Heart right ventricle (tissue), 16 donors: ENCODE measurements at regions not wholly inside any gene's neighbourhood (a gene's known extent, or its start where the extent isn't known, plus 50 kb on each side); places are given as distances from the start of the nearest gene placed in this dataset.

Experiments used
- ATAC-seq, 8 donors: fragments of 200-7000 bp; cut with Tn5 transposase; one replicate each; pipeline ENCODE4 v1.9.1; 2020; ENCODE audit warnings: mild to moderate bottlenecking in 8 of 8, moderate library complexity in 8 of 8, moderate number of reproducible peaks in 1 of 8
- DNase-seq, 2 donors: peaks; one replicate each; pipeline ENCODE4 v3.0.0-alpha.2; 2020
- H3K27ac ChIP-seq, 10 donors: fragments of 200-600 bp; sonication (generic) in 2 of 10; one replicate each; pipeline versions ENCODE4 v1.5.0 to v1.8.0; 2020 to 2022; ENCODE audit warnings: mild to moderate bottlenecking in 3 of 10
- H3K27me3 ChIP-seq, 7 donors: fragments of 200-600 bp; one replicate each; pipeline ENCODE4 v1.8.0; 2021 to 2022; ENCODE audit warnings: mild to moderate bottlenecking in 2 of 7
- H3K36me3 ChIP-seq, 9 donors: fragments of 200-600 bp; sonication (generic) in 1 of 9; one replicate each; pipeline versions ENCODE4 v1.5.0 to v1.8.0; 2020 to 2022; ENCODE audit warnings: mild to moderate bottlenecking in 2 of 9
- H3K4me1 ChIP-seq, 9 donors: fragments of 200-600 bp; sonication (generic) in 1 of 9; one replicate each; pipeline versions ENCODE4 v1.5.0 to v1.8.0; 2020 to 2022; ENCODE audit warnings: mild to moderate bottlenecking in 4 of 9
- H3K4me3 ChIP-seq, 10 donors: fragments of 200-600 bp; sonication (generic) in 2 of 10; one replicate each; pipeline versions ENCODE4 v1.5.0 to v1.8.0; 2020 to 2022; ENCODE audit warnings: mild to moderate bottlenecking in 7 of 10, moderate library complexity in 2 of 10
- H3K9me3 ChIP-seq, 11 donors: fragments of 200-600 bp in 10 of 11; sonication (generic) in 2 of 11; one replicate each; pipeline versions ENCODE4 v1.5.0 to v1.8.0; 2013 to 2022; ENCODE audit warnings: mild to moderate bottlenecking in 2 of 11, control low read depth in 1 of 11, moderate library complexity in 1 of 11
- CTCF ChIP-seq, 9 donors: fragments of 200-600 bp; sonication (generic) in 2 of 9; IDR thresholded peaks; one replicate each; pipeline versions ENCODE4 v1.5.0 to v1.8.0; 2021 to 2022; ENCODE audit warnings: antibody characterized with exemption in 9 of 9, mild to moderate bottlenecking in 5 of 9, moderate library complexity in 1 of 9
- WGBS, 2 donors: extraction: QIAGEN DNeasy Blood & Tissue Kit; methylation state at CpG; one replicate each; pipeline ENCODE4 v1.1.7; 2013; ENCODE audit warnings: inconsistent platforms in 1 of 2; 5-methylcytosine and 5-hydroxymethylcytosine counted together
- intact Hi-C, 10 donors: fragments of 100-400 bp; cut with DNase I; formaldehyde crosslinking; loops; one replicate each; pipeline versions ENCODE4 v1.11.1 to v1.14.2; 2022
- donor health status: Arrhythmogenic right ventricular cardiomyopathy.
- donor health status: ischemic (EF 13 %, LVEDD 7.1; RV severe dilation, severe dysfunction).
- donor health status: healthy with polysubstance abuse.
- donor health status: DM: no; HTN: yes; CAD: no.
- donor health status: DM: no; HTN: no; CAD: no.
- donor health status: ischemic (EF 25% LVEDD 6.9; RV normal size, moderate dysfunction).
- donor health status: ischemic (EF 25% LVEDD 5.7; RV mildly dilated, moderate dysfunction).
- donor health status: healthy.
- donor health status: DM: yes; HTN: yes; CAD: no.
- donor health status: Ischemic cardiomyopathy.
- donor health status: ischemic (EF 35%, LVEDD 5.7; RV mildly dilated, moderate dysfunction).
- donor health status: nonischemic (EF 11% LVEDD 7.7; RV severe dilation, severe dysfunction).
- donor health status: DM: yes; HTN: yes; CAD: no.
- donor health status: PGD.
- donor health status: ischemic (EF 29% LVEDD 5.4; RV normal size, mild dysfunction).
- donor health status: nonischemic (EF 23%, LVEDD 6.1; RV moderate dilation, normal function).

- Histone ChIP-seq H3K4me1 (no peaks in the 10 kb centered on the region), H3K4me3 (no peak overlapping the region), H3K27me3 (no peaks in the 10 kb centered on the region), H3K27ac (no peak overlapping the region), H3K9me3 (no peaks in the 10 kb centered on the region), H3K36me3 (no peaks in the 10 kb centered on the region)
- 92 to 93% methylated on average over 1 of the region's 1 CpG for WGBS, 2 donors
- intact Hi-C loops, result no loop called here
- DNase-seq (no peak), ATAC-seq (peak in 4 of 8 donors; percentile 6 to 63 (median 32))
- TF ChIP-seq CTCF (IDR thresholded peaks at IDR 0.05), result no peak
These were observed 69.9 kb upstream of the ZC3H11B start for GRCh38 chr1:219682788-219683187.

- H3K36me3 ChIP-seq, result no peaks in the 10 kb centered on the region
- DNase-seq, result no peak
- H3K9me3 ChIP-seq, result no peaks in the 10 kb centered on the region
- ATAC-seq, result no peak
- no peaks in the 10 kb centered on the region for H3K4me1 ChIP-seq
- intact Hi-C loops, result no loop called here
- no peak overlapping the region for H3K4me3 ChIP-seq
- 57 to 69% methylated on average over 1 of the region's 1 CpG for WGBS, 2 donors
- no peaks in the 10 kb centered on the region for H3K27me3 ChIP-seq
- no peak for TF ChIP-seq CTCF (IDR thresholded peaks at IDR 0.05)
- no peak overlapping the region for H3K27ac ChIP-seq
These were observed 69.0 kb upstream of the ZC3H11B start for GRCh38 chr1:219681876-219682275.

- WGBS, 2 donors, result 63 to 66% methylated on average over 8 of the region's 8 CpGs
- Histone ChIP-seq H3K27ac (peak overlapping the region in 1 of 10 donors; percentile 31), H3K9me3 (no peaks in the 10 kb centered on the region), H3K4me1 (peaks cover under 1 to 15% (median 7%) of the 10 kb centered on the region in 9 donors), H3K36me3 (no peaks in the 10 kb centered on the region), H3K4me3 (no peak overlapping the region), H3K27me3 (no peaks in the 10 kb centered on the region)
- DNase-seq, result no peak
- intact Hi-C loops, result loop anchor here in 1 of 10 donors (10.0 kb wide), 1 partner anchor 119 kb away; no protein-coding TSS in a partner anchor
- ATAC-seq, result no peak
- no peak for TF ChIP-seq CTCF (IDR thresholded peaks at IDR 0.05)
These were observed 63.3 kb upstream of the ZC3H11B start for GRCh38 chr1:219676012-219676765.

- no peaks in the 10 kb centered on the region for H3K9me3 ChIP-seq
- DNase-seq (peak; percentile 54 to 90), ATAC-seq (peak; percentile 87 to 99 (median 93))
- H3K4me3 ChIP-seq, result no peak overlapping the region
- H3K27ac ChIP-seq, result peak overlapping the region; percentile 36 to 83 (median 72)
- no peak for TF ChIP-seq CTCF (IDR thresholded peaks at IDR 0.05)
- no peaks in the 10 kb centered on the region for H3K27me3 ChIP-seq
- no peaks in the 10 kb centered on the region for H3K36me3 ChIP-seq
- peaks cover 7 to 37% (median 25%) of the 10 kb centered on the region in 9 donors for H3K4me1 ChIP-seq
- intact Hi-C loops, result loop anchor here in 2 of 10 donors (5.0 to 10.0 kb wide), 2 partner anchors 72 to 124 kb away; no protein-coding TSS in a partner anchor
- 37 to 38% methylated on average over 7 of the region's 7 CpGs for WGBS, 2 donors
These were observed 57.7 kb upstream of the ZC3H11B start for GRCh38 chr1:219670426-219671149.
